H9 (cell line): ENCODE measurements at regions not wholly inside any gene's neighbourhood (a gene's known extent, or its start where the extent isn't known, plus 50 kb on each side); places are given as distances from the start of the nearest gene placed in this dataset.

Experiments used
- DNase-seq: peaks from one replicate; pipeline ENCODE4 v3.0.0-alpha.2; 2017
- H2AFZ ChIP-seq: one replicate; pipeline ENCODE4 v1.6.1; 2013; ENCODE audit warnings: mild to moderate bottlenecking, low read length, control low read depth, moderate library complexity
- H2AK5ac ChIP-seq: 2 replicates; pipeline ENCODE4 v1.6.1; 2013; ENCODE audit warnings: low read length, control low read depth, mixed read lengths; ENCODE audit not compliant: insufficient read length
- H2BK120ac ChIP-seq: one replicate; pipeline ENCODE4 v1.6.1; 2013; ENCODE audit warnings: low read depth, mild to moderate bottlenecking, low read length, control low read depth, inconsistent platforms; ENCODE audit not compliant: poor library complexity, severe bottlenecking
- H2BK12ac ChIP-seq: 2 replicates; pipeline ENCODE4 v1.6.1; 2013; ENCODE audit warnings: low read length, control low read depth, mixed read lengths, low read depth; ENCODE audit not compliant: insufficient read length
- H2BK15ac ChIP-seq: 2 replicates; pipeline ENCODE4 v1.6.1; 2013; ENCODE audit warnings: low read depth, low read length, control low read depth
- H2BK20ac ChIP-seq: one replicate; pipeline ENCODE4 v1.6.1; 2013; ENCODE audit warnings: low read depth, mild to moderate bottlenecking, low read length, control low read depth, inconsistent platforms; ENCODE audit not compliant: poor library complexity, severe bottlenecking
- H2BK5ac ChIP-seq: 2 replicates; pipeline ENCODE4 v1.6.1; 2013; ENCODE audit warnings: low read length, control low read depth, mixed read lengths; ENCODE audit not compliant: insufficient read length
- H3K14ac ChIP-seq: 2 replicates; pipeline ENCODE4 v1.6.1; 2013; ENCODE audit warnings: low read length, control low read depth; ENCODE audit not compliant: insufficient read depth
- H3K18ac ChIP-seq: 2 replicates; pipeline ENCODE4 v1.6.1; 2013; ENCODE audit warnings: low read depth, mild to moderate bottlenecking, mixed read lengths, low read length, control low read depth; ENCODE audit not compliant: insufficient read length
- H3K23ac ChIP-seq: 2 replicates; pipeline ENCODE4 v1.6.1; 2013; ENCODE audit warnings: low read length, control low read depth, mixed read lengths, low read depth; ENCODE audit not compliant: insufficient read length
- H3K23me2 ChIP-seq: 2 replicates; pipeline ENCODE4 v1.6.1; 2013; ENCODE audit warnings: low read depth, mild to moderate bottlenecking, mixed read lengths, low read length, control low read depth; ENCODE audit not compliant: insufficient read length, poor library complexity, severe bottlenecking
- H3K27ac ChIP-seq: 2 replicates; pipeline ENCODE4 v1.5.1; 2013; ENCODE audit warnings: low read length, control low read depth, mixed read lengths, low read depth; ENCODE audit not compliant: insufficient read length
- H3K27me3 ChIP-seq: 2 replicates; pipeline ENCODE4 v1.6.1; 2013; ENCODE audit warnings: low read length, control low read depth, inconsistent platforms; ENCODE audit not compliant: insufficient read depth
- H3K4ac ChIP-seq: 2 replicates; pipeline ENCODE4 v1.6.1; 2013; ENCODE audit warnings: low read depth, mild to moderate bottlenecking, control low read depth, inconsistent platforms, low read length, moderate library complexity
- H3K4me1 ChIP-seq: 2 replicates; pipeline ENCODE4 v1.6.1; 2013; ENCODE audit warnings: low read length, control low read depth, inconsistent platforms; ENCODE audit not compliant: insufficient read depth
- H3K4me2 ChIP-seq: 2 replicates; pipeline ENCODE4 v1.6.1; 2013; ENCODE audit warnings: low read length, control low read depth, mixed read lengths; ENCODE audit not compliant: insufficient read length, insufficient read depth
- H3K56ac ChIP-seq: 2 replicates; pipeline ENCODE4 v1.6.1; 2013; ENCODE audit warnings: low read depth, mild to moderate bottlenecking, mixed read lengths, low read length, control low read depth; ENCODE audit not compliant: insufficient read length
- H3K79me1 ChIP-seq: 2 replicates; pipeline ENCODE4 v1.6.1; 2013; ENCODE audit warnings: low read depth, mild to moderate bottlenecking, moderate library complexity, low read length, control low read depth, inconsistent platforms; ENCODE audit not compliant: insufficient read depth, poor library complexity, severe bottlenecking
- H3K79me2 ChIP-seq: 2 replicates; pipeline ENCODE4 v1.6.1; 2013; ENCODE audit warnings: low read length, control low read depth, inconsistent platforms; ENCODE audit not compliant: insufficient read depth
- H3K9ac ChIP-seq: 2 replicates; pipeline ENCODE4 v1.6.1; 2013; ENCODE audit warnings: low read length, control low read depth, mixed read lengths; ENCODE audit not compliant: insufficient read length; ENCODE audit errors: extremely low read depth
- H3K9me3 ChIP-seq: one replicate; pipeline ENCODE4 v1.6.1; 2013; ENCODE audit warnings: low read depth, low read length, inconsistent platforms; ENCODE audit not compliant: control insufficient read depth
- H3T11ph ChIP-seq: one replicate; pipeline ENCODE4 v1.6.1; 2013; ENCODE audit warnings: mild to moderate bottlenecking, low read length, control low read depth, inconsistent platforms
- H4K20me1 ChIP-seq: one replicate; pipeline ENCODE4 v1.6.1; 2013; ENCODE audit not compliant: control insufficient read depth, insufficient read length, insufficient read depth
- H4K5ac ChIP-seq: 2 replicates; pipeline ENCODE4 v1.6.1; 2013; ENCODE audit warnings: low read depth, mild to moderate bottlenecking, mixed read lengths, low read length, control low read depth; ENCODE audit not compliant: insufficient read length
- H4K8ac ChIP-seq: replicated peaks from 2 replicates; pipeline ENCODE4 v1.6.1; 2013; ENCODE audit warnings: low read length, control low read depth, mixed read lengths, low read depth; ENCODE audit not compliant: insufficient read length
- H4K91ac ChIP-seq: 2 replicates; pipeline ENCODE4 v1.6.1; 2013; ENCODE audit warnings: low read depth, mild to moderate bottlenecking, moderate library complexity, mixed read lengths, low read length, control low read depth; ENCODE audit not compliant: insufficient read length
- H3K27ac Mint-ChIP-seq, 3 experiments: 2 replicates in 2 of 3; 3 replicates in 1 of 3; pipeline ENCODE4 v1.8.0; 2020 to 2021; ENCODE audit warnings: mixed read lengths in 3 of 3, mild to moderate bottlenecking in 1 of 3, moderate library complexity in 1 of 3
- H3K27me3 Mint-ChIP-seq: 2 replicates; pipeline ENCODE4 v1.8.0; 2021; ENCODE audit warnings: low read depth, mild to moderate bottlenecking, moderate library complexity, mixed read lengths
- H3K36me3 Mint-ChIP-seq, 3 experiments: 2 replicates in 2 of 3; 3 replicates in 1 of 3; pipeline ENCODE4 v1.8.0; 2020 to 2021; ENCODE audit warnings: low read depth in 3 of 3, mixed read lengths in 3 of 3; ENCODE audit not compliant: insufficient read depth in 1 of 3
- H3K4me1 Mint-ChIP-seq, 2 experiments: 2 replicates each; pipeline ENCODE4 v1.8.0; 2020; ENCODE audit warnings: mixed read lengths in 2 of 2
- H3K4me3 Mint-ChIP-seq, 2 experiments: 2 replicates in 1 of 2; 3 replicates in 1 of 2; pipeline ENCODE4 v1.8.0; 2020 to 2021; ENCODE audit warnings: mild to moderate bottlenecking in 2 of 2, mixed read lengths in 2 of 2, moderate library complexity in 1 of 2
- H3K9me3 Mint-ChIP-seq, 2 experiments: 2 replicates in 1 of 2; 3 replicates in 1 of 2; pipeline ENCODE4 v1.8.0; 2020; ENCODE audit warnings: mild to moderate bottlenecking in 2 of 2, mixed read lengths in 2 of 2, moderate library complexity in 1 of 2
- WGBS: extraction: QIAGEN DNeasy Blood & Tissue Kit; methylation state at CpG from one replicate; pipeline ENCODE4 v1.1.7; 2013; ENCODE audit warnings: missing lambda C conversion rate, low lambda C conversion rate, mixed read lengths; ENCODE audit not compliant: insufficient read length; ENCODE audit errors: extremely low coverage; 5-methylcytosine and 5-hydroxymethylcytosine counted together
- TF ChIP-seq, protein P1 (sequence below): fragments of 200-600 bp; sonication (generic); conservative IDR thresholded peaks from 3 replicates; pipeline ENCODE4 v1.8.0; 2021; ENCODE audit warnings: antibody characterized with exemption, mild to moderate bottlenecking

DNA sequence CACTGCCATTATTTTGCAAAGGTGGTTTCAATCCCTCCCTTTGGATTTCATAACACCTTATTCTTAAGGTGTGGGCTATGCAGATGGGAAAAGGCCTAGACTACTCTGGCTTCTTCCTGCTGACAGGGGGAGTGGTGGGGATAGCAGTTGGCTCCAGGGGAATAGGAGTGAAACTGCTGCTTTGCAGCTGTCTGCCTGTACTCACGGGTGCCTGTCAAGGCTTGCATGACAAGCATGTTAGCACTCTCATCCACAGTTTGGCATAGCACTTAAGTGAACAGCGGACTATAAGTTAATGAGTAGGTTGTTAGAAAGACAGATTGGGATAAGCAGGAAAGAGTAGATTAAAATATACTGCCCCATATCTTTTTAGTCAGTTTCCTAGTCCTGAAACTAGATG lies 287.5 kb upstream of the DAB1 start:
- TF ChIP-seq, protein P1, sequence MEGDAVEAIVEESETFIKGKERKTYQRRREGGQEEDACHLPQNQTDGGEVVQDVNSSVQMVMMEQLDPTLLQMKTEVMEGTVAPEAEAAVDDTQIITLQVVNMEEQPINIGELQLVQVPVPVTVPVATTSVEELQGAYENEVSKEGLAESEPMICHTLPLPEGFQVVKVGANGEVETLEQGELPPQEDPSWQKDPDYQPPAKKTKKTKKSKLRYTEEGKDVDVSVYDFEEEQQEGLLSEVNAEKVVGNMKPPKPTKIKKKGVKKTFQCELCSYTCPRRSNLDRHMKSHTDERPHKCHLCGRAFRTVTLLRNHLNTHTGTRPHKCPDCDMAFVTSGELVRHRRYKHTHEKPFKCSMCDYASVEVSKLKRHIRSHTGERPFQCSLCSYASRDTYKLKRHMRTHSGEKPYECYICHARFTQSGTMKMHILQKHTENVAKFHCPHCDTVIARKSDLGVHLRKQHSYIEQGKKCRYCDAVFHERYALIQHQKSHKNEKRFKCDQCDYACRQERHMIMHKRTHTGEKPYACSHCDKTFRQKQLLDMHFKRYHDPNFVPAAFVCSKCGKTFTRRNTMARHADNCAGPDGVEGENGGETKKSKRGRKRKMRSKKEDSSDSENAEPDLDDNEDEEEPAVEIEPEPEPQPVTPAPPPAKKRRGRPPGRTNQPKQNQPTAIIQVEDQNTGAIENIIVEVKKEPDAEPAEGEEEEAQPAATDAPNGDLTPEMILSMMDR, result no peak
- Histone ChIP-seq H3K18ac (no peak overlapping the region), H3K27ac (no peak overlapping the region), H4K91ac (no peak overlapping the region), H3K4me2 (no peak overlapping the region), H2AFZ (no peak overlapping the region), H3K14ac (no peak overlapping the region), H4K20me1 (no peaks in the 10 kb centered on the region), H3K4ac (no peak overlapping the region), H2BK120ac (no peak overlapping the region), H4K8ac (no peak overlapping the region), H3K9ac (no peak overlapping the region), H2BK5ac (no peak overlapping the region), H2BK15ac (no peak overlapping the region), H2BK12ac (no peak overlapping the region), H3K4me1 (peaks cover 5% of the 10 kb centered on the region; the same call in 1 of the 2 replicates), H2BK20ac (no peak overlapping the region), H3K56ac (no peak overlapping the region), H3K23me2 (no peaks in the 10 kb centered on the region), H3K9me3 (no peaks in the 10 kb centered on the region), H3K79me1 (no peaks in the 10 kb centered on the region), H3K23ac (no peak overlapping the region), H3K79me2 (no peaks in the 10 kb centered on the region), H3T11ph (no peak overlapping the region), H4K5ac (no peak overlapping the region), H3K27me3 (no peaks in the 10 kb centered on the region), H2AK5ac (no peak overlapping the region)
- peaks cover 0 to 12% (median 10%) of the 10 kb centered on the region in 3 experiments; a peak in 5 of 7 replicates for H3K36me3 Mint-ChIP-seq
- H3K4me3 Mint-ChIP-seq, result no peak overlapping the region
- H3K9me3 Mint-ChIP-seq, result peaks cover 6 to 11% of the 10 kb centered on the region in 2 experiments; a peak in 4 of 5 replicates
- H3K4me1 Mint-ChIP-seq, result peaks cover 17 to 18% of the 10 kb centered on the region in 2 experiments
- no peaks in the 10 kb centered on the region for H3K27me3 Mint-ChIP-seq
- no peak for DNase-seq
- no peak overlapping the region for H3K27ac Mint-ChIP-seq
- WGBS, result no CpG with 5 or more reads among the region's 2 CpGs
